Kidney glomerular epithelial cell (primary cell): ENCODE measurements at regions not wholly inside any gene's neighbourhood (a gene's known extent, or its start where the extent isn't known, plus 50 kb on each side); places are given as distances from the start of the nearest gene placed in this dataset.
"Not testable (repeated sequence)": the region's sequence is repeated elsewhere in the genome, so short reads cannot be mapped to it uniquely, and the experiment has no call there.

Source experiments
- DNase-seq: peaks from one replicate; lab custom pipeline; 2025; lab: John Stamatoyannopoulos, UW

DNA sequence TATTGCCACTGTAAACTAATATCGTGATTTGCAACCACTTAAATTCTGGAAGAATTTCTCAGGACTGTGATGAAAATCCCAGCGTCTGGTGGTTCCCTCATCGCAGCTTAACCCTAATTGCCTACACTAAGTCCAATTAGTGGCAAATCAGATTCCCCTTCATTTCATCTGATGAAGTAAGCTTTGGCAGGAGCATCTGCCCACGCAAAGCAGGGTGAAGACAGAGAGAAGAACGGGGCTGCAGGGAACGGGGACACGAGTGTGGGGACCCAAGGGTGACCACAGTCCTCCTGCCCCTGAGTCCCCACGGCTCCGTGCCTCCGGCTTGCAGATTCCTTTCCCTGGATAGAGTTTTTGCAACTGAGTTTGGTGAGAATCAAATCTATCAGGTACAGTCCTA lies 159.5 kb downstream of the LY86 start:
- no peak for DNase-seq

DNA sequence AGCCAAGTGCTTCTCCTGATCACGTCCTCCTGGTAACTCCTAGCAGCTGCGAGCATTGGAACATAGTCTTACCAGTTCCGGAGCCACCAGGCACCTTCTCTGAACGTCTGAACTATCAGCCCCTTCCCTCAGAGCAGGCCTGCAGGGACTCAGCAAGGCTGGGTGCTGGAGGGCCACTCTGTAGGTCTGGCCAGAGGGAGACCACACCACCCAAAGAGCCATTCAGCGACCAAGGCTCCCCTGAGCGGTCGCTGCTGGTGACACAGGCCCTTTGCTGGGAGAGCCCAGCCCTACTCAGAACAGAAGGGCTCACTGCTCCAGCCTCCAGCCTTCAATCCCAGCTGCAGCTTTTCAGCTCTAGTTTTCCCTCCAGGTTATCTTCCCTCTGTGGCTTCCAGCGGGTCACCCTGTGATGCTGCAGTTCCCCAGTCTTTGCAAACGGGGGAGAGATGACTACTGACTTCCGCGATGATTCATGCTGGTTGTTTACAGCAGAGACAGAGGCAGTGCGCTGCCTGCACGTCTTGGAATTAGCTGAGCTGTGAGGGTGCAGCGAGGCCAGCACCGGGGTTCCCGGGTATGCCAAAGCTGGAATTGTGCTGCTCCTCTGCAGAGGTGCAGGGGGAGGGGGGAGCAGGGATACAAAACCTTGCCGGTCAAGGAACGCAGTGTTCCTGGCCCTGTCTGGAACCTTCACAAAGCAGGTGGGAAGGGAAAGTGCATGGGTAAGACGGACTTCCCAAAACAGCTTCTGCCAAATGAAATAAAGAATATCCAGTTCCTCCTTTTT lies 161.4 kb downstream of the LY86 start:
- peak; percentile 59 for DNase-seq

DNA sequence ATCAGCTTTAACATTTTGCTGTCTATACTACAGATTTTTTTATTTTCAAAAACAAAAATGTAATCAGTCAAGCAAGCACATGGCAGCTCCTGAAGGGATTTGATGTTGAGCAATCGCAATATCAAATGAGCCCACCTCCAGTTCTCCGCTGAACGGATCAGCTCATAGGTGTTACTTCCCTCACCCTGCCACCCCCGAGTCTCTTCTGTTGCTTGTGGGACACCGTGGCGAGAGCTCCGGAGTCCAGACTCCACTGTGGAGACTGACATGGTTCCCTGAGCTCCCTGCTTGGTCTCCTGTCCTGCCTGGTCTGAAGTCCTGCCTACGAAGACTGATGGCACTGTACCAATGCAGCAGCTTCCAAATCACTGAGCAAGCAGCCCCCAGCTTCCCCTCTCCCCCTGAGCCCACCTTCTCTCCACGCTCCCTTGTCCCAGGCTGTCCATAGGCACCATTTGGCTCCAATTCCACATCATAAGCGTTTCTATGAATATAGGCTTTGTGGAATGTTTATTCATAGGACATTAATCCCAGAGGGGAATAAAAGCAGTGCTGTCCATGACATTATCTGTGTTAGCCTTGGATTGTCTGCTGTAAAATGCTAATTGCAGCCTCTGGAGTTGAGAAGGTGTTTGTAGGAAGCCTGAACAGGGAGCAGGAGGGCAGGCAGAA lies 162.2 kb downstream of the LY86 start:
- no peak for DNase-seq

DNA sequence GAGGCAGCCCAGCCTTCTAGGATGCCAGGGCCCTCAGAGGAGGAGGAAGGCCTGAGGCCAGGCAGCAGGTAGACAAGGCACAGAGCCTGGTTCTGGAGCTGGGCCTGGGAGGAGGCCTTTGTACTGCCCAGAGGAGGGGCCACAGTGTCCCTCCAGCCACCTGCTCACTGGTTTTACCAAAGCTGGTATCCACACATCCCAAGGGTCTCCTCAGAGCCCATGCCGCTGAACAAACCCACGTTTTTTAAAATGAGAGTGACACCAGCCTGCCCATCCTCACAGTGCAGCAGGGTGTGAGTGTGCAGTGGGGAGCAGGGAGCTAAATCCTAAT lies 162.7 kb downstream of the LY86 start:
- no peak for DNase-seq

DNA sequence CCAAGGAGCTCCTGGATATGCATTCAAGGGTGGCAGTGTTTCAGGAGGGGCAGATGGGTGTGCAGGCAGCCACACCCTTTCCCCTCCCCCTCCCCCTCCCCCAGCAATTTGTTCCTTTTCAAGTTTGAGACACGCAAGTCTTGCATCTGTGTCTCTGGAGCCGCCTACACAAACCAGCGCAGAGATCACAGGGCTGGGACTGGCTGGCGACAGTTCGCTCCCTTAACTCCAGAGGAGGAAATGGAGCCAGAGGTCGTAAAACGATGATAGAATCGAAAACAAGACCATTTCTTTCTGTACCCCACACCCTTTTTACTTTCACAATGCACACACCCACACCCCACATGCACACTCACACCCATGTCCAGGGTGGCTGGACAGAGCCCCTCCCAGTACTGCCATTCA lies 163.1 kb downstream of the LY86 start:
- no peak for DNase-seq

DNA sequence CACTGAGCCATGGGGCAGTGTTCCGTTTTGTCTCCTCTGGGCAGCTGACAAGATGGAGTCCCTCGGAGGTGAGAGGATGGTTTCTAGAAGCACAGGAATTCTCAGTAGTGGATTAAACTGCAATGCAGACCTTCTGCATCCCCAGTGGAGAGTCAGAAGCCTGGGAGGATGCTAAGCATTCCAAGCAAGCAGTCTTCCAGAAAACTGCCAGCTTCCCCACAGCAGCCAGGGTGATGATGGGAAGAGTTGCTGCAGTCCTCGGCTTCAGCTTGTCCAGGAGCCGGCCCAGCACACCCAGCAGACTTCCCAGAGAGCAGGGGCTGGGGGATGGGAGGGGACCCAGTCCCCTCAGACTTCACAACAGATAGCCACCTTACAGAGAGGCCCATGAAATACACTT lies 163.6 kb downstream of the LY86 start:
- DNase-seq: peak; percentile 95

DNA sequence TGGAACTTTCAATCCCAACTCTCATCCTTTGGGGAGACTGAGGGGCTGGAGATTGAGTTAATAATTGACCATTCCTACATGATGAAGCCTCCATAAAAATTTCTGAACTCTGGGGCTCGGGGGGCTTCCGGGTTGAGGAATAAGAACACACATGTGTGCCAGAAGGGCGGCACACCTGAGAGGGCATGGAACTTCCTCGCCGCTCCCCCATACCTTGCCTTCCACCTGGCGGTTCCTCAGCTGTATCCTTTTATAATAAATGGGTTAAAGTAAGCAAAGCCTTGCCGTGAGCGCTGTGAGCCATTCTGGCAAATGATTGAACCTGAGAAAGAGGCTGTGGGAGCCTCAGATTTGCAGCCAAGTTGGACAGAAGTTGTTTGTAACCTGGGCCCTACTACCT lies 164.8 kb downstream of the LY86 start:
- DNase-seq: no peak

DNA sequence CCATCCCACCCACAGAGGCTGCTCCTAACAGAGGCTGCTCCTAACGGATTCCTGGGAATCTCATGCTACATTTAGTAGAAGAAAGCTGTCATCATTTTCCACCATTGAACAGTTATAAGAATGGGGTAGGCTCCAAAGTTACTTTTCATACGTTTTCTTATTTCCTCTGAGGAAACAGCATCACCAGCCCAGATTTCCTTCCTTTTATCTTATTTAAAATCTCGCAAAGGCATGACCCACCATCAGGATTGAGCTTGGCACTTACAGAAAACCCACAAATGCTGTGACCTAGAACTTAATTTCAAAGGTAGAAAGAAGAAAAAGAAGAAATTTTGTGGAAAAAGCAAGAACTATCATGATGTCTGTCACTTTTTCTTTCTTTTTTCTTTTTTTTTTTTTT lies 168.0 kb downstream of the LY86 start:
- no peak for DNase-seq

DNA sequence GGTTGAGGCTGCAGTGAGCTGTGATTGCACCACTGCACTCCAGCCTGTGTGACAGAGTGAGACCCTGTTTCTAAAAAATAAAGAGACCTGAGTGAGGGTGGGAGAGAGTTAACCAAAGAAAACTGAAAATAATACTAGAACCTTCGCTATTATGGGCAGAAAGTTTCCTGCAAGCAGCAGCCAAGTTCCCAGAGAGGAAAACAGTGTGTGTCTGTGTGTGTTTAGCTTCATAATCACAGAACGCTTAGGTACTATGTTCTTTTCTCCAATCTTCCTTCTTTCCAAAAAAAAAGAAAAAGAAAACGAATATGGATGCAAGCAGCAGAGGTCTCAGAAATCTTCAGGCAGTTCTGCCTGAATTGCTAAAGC lies 170.0 kb downstream of the LY86 start:
- DNase-seq: no peak

DNA sequence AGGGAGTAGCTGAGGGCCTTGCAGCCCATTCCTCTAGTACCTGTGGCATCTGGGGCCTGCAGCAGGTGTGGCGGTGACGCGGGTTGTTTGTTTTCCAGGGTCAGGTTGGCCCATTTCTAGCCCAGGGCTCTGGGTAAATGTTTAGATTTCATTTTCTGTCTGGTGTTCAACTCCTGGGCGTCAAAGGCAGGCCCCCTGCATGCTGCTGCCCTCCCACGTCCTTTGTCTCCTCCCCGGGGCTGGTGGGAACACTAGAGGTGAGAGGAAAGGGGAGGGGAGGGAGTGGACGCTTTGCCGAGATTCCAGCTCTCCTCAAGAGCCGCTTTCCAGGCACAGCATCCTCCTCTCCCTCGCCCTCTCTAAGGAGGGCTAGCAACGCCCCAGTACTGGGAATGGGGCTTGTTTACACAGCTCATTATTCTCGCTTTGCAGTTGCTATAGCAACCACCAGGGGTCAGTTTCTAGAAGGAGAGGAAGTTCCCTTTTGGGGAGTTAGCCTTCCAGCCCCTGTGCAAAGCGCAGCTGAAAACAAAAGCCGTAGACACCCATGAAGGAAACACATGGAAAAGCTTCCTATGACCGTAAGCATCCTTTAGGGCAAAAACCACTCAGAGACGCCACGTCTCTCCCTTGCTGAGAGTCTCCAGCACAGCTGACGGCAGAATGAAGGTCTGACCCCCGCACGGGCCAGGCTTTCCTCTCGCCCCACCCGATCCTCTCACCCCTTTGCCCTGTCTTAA lies 170.6 kb downstream of the LY86 start:
- no peak for DNase-seq

DNA sequence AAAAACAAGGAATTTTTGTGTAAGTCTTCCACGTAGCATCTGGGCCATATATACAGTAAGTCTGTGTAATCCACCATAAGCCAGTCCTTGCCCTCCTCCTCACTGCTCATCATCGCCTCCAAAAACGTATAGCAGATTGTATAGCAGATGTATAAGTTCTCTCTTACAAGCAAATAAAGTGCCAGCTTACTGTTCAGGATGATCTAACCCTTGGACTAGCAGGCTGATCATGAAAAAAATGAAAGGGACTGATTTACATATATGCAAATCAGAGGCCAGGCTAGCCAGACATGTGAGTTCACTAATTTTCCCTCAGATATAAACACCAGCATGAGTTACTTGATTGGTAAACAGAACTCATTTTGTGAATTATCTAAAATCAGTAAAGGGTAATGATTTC lies 171.5 kb downstream of the LY86 start:
- DNase-seq: no peak

DNA sequence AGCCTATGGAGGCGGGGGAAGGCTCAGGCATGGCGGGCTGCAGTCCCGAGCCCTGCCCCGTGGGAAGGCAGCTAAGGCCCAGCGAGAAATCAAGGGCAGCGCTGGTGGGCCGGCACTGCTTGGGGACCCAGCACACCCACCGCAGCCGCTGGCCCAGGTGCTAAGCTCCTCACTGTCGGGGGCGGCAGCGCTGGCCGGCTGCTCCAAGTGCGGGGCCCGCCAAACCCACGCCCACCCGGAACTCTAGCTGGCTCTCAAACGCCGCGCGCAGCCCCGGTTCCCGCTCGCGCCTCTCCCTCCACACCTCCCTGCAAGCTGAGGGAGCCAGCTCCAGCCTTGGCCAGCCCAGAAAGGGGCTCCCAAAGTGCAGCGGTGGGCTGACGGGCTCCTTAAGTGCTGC lies 174.0 kb downstream of the LY86 start:
- DNase-seq: not testable (repeated sequence)

DNA sequence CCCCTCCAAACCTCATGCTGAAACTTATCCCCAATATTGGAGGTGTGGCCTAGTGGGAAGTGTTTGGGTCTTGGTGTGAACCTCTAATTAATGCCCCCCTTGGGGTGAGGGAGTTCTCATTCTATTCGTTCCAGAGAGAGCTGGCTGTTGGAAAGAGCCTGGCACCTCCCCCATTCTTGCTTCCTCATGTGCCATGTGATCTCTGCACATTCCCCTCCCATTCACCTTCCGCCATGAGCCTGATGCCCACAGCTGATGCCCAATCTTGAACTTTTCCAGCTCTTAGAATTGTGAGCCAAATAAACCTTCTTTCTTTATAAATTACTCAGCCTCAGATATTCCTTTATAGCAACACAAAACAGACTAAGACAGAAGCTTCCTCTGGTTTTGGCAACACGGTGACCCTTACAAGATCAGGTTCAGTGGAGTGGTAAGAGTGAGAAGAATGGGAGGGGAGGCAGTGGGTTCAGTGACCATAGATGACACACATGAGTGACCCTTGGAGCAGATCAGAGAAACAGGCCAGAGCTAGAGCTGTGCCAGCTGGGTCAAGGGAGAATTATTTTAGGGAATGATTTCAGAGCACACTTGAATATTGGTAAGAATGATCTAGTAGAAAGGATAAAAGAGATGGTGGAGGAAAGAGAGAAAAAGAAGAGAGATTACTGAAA lies 176.4 kb downstream of the LY86 start:
- DNase-seq: peak; percentile 37

DNA sequence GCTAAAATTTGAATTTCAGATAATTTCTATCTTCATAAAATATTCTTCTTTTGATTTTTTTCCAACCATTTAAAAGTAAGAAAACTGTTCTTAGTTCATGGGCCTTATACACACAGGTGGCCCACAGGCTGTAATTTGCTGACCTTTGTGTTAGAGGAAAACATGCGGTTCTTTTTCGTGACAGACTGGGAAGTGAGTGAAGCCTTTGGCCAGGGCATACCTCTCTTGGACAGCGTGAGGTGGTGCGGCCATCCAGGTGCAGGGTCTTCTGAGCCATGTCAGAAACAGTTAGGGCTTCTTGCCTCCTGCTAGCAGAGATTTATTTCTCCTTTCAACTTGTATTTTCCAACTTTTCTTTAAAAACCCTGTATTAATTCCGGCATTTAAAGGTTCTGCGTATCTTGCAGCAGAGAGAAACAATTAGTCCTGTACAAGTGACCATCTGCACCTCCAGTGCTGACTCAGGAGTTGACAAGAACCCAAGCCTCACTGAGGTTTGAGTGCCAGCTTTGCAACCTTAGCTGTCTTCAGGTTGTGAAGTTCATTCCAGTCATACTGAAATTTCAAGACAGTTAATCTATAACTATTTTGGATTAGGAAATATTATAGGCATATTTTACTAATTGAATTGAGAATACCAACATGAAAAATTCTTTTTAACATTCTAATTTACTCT lies 177.8 kb downstream of the LY86 start:
- DNase-seq: no peak

DNA sequence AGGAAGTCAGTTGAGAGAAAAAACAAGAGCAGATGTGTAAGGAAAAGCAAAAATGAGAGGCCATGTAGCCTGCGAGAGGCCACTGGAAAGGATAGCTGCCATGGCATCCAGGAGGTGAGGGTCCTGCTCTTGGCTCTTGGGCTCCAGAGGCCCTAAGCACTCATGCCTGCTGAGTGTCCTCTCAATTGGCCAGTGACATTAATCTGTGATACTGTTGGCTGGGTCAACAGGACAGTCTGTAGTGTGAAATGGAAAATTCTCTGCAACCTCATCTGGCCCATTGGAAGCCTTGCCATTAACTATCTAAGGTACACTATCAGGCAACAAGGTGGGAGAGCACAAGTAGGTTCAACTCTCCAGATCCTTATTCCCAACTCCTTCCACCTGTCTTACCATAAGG lies 180.9 kb downstream of the LY86 start:
- no peak for DNase-seq

DNA sequence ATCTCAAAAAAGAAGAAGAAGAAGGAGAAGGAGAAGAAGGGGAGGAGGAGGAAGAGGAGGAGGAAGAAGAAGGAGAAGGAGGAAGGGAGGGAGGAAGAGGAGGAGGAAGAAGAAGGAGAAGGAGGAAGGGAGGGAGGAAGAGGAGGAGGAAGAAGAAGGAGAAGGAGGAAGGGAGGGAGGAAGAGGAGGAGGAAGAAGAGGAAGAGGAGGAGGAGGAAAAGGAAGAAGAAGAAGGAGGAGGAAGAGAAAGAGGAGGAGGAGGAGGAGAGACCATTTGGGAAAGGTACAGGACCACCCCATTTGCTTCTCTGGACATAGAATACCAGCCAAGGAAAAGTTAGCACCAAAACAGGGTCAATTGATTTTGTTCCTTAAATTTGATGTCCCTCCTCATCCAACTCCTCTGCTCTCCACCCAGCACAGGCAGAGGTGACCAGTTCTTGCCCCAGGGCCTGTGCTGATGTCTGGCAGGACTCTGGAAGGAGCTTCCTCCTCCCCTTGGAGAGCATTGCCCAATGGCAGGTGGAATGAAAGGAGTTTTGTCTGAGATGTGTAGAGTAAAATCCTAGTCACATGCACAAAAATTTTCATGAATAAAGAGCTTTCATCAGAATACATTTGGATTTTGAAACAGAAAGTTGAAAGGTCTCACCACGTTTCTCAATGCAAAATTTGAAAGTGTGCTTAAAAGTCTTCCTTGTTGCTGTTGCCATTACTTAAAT lies 182.9 kb downstream of the LY86 start:
- no peak for DNase-seq

DNA sequence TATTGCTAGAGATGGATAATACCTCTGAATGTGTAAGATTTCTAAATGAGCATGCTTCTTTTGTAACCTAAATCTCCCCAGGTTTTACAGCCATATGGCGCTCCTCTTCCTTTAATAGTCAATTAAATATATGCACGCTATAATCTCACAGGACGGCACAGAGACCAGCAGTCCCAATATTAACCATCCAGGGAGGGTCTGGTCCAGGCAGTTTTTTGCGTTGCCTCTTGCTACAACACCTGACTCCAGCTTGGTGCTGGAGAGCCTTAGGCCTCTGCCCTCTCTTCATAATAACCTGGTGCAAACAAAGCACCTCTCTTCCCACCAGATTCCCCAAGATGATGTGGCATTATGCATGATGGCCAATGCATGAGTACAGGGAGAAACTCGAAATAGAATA lies 183.4 kb downstream of the LY86 start:
- DNase-seq: no peak

DNA sequence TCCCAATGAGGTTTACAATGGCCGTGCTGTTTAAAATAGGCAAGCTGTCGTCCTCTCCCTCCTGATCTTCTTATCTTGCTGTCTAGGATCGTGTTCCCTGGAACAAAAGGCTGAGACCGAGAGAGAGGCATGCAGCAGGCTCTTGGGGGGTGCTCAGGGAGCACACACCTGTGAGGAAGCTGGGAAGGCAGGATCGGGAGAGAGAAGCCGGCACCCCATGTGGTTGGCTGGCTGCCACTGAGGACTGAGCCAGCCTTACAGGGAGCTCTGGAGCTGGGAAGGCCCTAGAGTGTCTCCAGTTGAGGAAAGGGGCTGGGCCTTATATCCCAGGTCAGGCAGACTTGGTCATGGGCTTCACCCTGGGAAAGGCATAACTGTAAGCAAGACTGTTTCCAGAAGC lies 184.2 kb downstream of the LY86 start:
- no peak for DNase-seq

DNA sequence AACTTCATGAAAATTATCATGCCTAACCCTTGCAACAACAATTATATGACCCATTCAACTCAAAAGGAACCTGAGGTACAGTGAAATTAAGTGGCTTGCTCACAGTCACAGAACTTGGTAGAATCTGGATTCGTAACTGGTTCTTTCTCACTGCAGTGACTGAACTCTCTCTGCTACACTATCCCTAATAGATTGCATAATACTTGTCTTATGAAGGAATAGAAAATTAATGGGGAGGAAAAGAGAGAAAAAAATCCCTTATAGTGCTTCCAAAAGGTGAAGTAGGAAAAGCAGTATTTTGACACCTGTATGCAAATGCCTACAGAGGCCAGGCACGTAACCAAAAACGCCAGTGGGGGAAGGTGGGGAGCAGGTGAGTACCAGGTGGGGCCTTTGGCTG lies 186.6 kb downstream of the LY86 start:
- DNase-seq: no peak

DNA sequence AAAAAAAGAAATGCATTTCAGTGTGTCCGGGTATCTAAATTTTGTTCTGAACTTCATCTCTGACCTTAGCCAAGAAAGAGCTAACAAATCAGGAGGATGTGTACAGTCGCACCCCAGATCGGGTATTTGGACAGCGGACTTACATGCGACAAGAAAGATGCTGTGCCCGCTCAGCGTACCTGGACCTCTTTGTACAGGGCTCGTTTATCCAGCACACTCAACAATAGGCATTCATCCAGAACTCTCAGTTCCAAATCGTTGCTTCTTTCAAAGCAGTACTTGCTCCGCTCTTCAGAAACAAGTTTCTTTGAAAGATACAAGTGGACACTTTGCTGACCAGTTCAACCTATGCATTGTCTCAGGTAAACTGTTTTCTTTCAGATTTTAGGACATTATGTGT lies 191.7 kb downstream of the LY86 start:
- no peak for DNase-seq

DNA sequence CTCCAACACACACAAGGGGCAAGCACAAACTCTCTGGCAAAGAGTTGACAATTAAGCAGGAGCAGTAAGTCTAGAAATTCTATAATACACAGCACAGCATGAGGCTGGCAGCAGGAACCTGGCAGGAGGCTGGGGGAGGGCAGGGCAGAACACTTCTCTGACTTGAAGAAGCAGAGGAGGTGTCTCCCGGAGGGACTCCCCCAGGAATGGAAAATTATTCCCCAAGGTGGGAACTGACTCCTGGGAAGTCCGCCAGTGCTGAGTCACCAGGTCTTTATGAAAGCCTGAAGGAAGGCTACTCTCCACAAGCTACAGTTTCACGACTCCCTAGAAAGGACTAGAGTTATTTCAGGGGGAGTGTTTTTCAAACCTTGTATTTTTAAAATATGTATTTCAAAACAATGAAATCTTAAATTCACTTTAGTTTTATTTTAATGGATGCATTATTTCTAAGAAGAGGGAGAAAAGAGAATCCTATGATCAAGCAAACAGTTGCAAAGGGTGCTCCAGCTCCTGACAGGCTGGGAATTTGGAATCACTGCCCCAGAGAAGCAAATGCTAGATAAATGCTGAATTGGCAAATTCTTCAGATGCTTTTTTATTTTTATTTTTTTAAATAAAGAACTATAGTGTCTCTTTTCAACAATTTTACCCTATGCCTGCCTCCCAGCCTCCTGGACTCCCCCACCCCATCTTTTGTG lies 192.8 kb downstream of the LY86 start:
- peak; percentile 81 for DNase-seq
